ENCODE measurements at regions not wholly inside any gene's neighbourhood (a gene's known extent, or its start where the extent isn't known, plus 50 kb on each side); places are given as distances from the start of the nearest gene placed in this dataset.
A peak's percentile ranks its signal among the peaks of the same experiment; 100 is the strongest.

DNA sequence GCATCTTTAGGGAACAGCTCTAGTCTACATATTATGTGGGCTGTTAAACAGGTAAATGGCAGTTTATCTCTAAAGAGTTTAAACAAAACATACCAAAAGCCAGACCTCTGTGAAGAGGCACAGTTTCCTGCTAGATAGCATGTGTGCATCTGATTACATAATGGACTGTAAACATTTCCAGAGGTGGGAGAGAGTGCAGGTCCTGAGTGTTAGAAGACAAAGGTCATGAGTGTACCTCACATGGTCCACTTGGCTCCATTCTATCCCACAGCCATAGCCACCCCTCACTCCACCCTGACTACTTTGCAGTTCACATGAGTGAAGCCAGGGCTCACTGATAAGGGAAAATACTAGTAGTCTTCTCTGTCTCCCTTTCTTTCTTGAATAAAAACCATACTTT, 233.4 kb downstream of the MTX2 start (continued):
- 0 out of 2 replicates have a peak, but pooled peaks have one; percentile 12 for TF ChIP-seq NR2F6 (IDR thresholded peaks at IDR 0.05)
- TF ChIP-seq NR2F6 (CRISPR knock-in tag; IDR thresholded peaks at IDR 0.05), result no peak
- no peak for TF ChIP-seq NR2F1 (CRISPR knock-in tag; IDR thresholded peaks at IDR 0.05)
- TF ChIP-seq ZNF20 (CRISPR knock-in tag; IDR thresholded peaks at IDR 0.05), result no peak
- TF ChIP-seq NFE2L2 (IDR thresholded peaks at IDR 0.05; ENCODE audit: low read length), result no peak
- TF ChIP-seq, protein P1, sequence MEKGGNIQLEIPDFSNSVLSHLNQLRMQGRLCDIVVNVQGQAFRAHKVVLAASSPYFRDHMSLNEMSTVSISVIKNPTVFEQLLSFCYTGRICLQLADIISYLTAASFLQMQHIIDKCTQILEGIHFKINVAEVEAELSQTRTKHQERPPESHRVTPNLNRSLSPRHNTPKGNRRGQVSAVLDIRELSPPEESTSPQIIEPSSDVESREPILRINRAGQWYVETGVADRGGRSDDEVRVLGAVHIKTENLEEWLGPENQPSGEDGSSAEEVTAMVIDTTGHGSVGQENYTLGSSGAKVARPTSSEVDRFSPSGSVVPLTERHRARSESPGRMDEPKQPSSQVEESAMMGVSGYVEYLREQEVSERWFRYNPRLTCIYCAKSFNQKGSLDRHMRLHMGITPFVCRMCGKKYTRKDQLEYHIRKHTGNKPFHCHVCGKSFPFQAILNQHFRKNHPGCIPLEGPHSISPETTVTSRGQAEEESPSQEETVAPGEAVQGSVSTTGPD (CRISPR knock-in tag; IDR thresholded peaks at IDR 0.05), result no peak
- TF ChIP-seq ATF7 (IDR thresholded peaks at IDR 0.05), result no peak
- no peak for TF ChIP-seq ATF7 (CRISPR knock-in tag; IDR thresholded peaks at IDR 0.05)
- no peak for TF ChIP-seq ZNF251 (CRISPR knock-in tag; IDR thresholded peaks at IDR 0.05)
- TF ChIP-seq, protein P2, sequence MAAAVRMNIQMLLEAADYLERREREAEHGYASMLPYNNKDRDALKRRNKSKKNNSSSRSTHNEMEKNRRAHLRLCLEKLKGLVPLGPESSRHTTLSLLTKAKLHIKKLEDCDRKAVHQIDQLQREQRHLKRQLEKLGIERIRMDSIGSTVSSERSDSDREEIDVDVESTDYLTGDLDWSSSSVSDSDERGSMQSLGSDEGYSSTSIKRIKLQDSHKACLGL (CRISPR knock-in tag; IDR thresholded peaks at IDR 0.05), result no peak
- TF ChIP-seq ZNF282 (IDR thresholded peaks at IDR 0.05; ENCODE audit: partially characterized antibody), result no peak
- TF ChIP-seq, protein P3, sequence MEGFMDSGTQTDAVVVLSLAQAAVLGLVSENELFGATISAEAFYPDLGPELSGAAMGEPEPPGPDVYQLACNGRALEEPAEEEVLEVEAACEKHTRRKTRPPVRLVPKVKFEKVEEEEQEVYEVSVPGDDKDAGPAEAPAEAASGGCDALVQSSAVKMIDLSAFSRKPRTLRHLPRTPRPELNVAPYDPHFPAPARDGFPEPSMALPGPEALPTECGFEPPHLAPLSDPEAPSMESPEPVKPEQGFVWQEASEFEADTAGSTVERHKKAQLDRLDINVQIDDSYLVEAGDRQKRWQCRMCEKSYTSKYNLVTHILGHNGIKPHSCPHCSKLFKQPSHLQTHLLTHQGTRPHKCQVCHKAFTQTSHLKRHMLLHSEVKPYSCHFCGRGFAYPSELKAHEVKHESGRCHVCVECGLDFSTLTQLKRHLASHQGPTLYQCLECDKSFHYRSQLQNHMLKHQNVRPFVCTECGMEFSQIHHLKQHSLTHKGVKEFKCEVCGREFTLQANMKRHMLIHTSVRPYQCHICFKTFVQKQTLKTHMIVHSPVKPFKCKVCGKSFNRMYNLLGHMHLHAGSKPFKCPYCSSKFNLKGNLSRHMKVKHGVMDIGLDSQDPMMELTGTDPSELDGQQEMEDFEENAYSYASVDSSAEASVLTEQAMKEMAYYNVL (CRISPR knock-in tag; IDR thresholded peaks at IDR 0.05; ENCODE audit: borderline replicate concordance), result no peak
- TF ChIP-seq, protein P4, sequence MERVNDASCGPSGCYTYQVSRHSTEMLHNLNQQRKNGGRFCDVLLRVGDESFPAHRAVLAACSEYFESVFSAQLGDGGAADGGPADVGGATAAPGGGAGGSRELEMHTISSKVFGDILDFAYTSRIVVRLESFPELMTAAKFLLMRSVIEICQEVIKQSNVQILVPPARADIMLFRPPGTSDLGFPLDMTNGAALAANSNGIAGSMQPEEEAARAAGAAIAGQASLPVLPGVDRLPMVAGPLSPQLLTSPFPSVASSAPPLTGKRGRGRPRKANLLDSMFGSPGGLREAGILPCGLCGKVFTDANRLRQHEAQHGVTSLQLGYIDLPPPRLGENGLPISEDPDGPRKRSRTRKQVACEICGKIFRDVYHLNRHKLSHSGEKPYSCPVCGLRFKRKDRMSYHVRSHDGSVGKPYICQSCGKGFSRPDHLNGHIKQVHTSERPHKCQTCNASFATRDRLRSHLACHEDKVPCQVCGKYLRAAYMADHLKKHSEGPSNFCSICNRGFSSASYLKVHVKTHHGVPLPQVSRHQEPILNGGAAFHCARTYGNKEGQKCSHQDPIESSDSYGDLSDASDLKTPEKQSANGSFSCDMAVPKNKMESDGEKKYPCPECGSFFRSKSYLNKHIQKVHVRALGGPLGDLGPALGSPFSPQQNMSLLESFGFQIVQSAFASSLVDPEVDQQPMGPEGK (CRISPR knock-in tag; IDR thresholded peaks at IDR 0.05), result no peak
- no peak for TF ChIP-seq GFI1 (CRISPR knock-in tag; IDR thresholded peaks at IDR 0.05; ENCODE audit: borderline replicate concordance)
- TF ChIP-seq, protein P5, sequence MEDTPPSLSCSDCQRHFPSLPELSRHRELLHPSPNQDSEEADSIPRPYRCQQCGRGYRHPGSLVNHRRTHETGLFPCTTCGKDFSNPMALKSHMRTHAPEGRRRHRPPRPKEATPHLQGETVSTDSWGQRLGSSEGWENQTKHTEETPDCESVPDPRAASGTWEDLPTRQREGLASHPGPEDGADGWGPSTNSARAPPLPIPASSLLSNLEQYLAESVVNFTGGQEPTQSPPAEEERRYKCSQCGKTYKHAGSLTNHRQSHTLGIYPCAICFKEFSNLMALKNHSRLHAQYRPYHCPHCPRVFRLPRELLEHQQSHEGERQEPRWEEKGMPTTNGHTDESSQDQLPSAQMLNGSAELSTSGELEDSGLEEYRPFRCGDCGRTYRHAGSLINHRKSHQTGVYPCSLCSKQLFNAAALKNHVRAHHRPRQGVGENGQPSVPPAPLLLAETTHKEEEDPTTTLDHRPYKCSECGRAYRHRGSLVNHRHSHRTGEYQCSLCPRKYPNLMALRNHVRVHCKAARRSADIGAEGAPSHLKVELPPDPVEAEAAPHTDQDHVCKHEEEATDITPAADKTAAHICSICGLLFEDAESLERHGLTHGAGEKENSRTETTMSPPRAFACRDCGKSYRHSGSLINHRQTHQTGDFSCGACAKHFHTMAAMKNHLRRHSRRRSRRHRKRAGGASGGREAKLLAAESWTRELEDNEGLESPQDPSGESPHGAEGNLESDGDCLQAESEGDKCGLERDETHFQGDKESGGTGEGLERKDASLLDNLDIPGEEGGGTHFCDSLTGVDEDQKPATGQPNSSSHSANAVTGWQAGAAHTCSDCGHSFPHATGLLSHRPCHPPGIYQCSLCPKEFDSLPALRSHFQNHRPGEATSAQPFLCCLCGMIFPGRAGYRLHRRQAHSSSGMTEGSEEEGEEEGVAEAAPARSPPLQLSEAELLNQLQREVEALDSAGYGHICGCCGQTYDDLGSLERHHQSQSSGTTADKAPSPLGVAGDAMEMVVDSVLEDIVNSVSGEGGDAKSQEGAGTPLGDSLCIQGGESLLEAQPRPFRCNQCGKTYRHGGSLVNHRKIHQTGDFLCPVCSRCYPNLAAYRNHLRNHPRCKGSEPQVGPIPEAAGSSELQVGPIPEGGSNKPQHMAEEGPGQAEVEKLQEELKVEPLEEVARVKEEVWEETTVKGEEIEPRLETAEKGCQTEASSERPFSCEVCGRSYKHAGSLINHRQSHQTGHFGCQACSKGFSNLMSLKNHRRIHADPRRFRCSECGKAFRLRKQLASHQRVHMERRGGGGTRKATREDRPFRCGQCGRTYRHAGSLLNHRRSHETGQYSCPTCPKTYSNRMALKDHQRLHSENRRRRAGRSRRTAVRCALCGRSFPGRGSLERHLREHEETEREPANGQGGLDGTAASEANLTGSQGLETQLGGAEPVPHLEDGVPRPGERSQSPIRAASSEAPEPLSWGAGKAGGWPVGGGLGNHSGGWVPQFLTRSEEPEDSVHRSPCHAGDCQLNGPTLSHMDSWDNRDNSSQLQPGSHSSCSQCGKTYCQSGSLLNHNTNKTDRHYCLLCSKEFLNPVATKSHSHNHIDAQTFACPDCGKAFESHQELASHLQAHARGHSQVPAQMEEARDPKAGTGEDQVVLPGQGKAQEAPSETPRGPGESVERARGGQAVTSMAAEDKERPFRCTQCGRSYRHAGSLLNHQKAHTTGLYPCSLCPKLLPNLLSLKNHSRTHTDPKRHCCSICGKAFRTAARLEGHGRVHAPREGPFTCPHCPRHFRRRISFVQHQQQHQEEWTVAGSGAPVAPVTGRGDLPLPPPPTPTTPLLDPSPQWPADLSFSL (CRISPR knock-in tag; IDR thresholded peaks at IDR 0.05), result no peak
- TF ChIP-seq PAX8 (CRISPR knock-in tag; IDR thresholded peaks at IDR 0.05; ENCODE audit: borderline replicate concordance), result no peak
- TF ChIP-seq ZNF235 (CRISPR knock-in tag; IDR thresholded peaks at IDR 0.05; ENCODE audit: borderline replicate concordance), result no peak
- TF ChIP-seq ZNF468 (CRISPR knock-in tag; IDR thresholded peaks at IDR 0.05), result no peak
- TF ChIP-seq KDM4B (CRISPR knock-in tag; IDR thresholded peaks at IDR 0.05), result no peak
- TF ChIP-seq FOXJ3 (CRISPR knock-in tag; IDR thresholded peaks at IDR 0.05; ENCODE audit: borderline replicate concordance), result no peak

Measured in HepG2 (cell line).